Activated T-cell treated with anti-CD3 and anti-CD28 coated beads for 48 hours (primary cell): ENCODE measurements at regions not wholly inside any gene's neighbourhood (a gene's known extent, or its start where the extent isn't known, plus 50 kb on each side); places are given as distances from the start of the nearest gene placed in this dataset.
"Not testable (repeated sequence)": the region's sequence is repeated elsewhere in the genome, so short reads cannot be mapped to it uniquely, and the experiment has no call there.

Experiments used
- DNase-seq: peaks from one replicate; pipeline ENCODE4 v3.0.0-alpha.2; 2020; ENCODE audit warnings: low read depth

- no peak for DNase-seq
Measured at GRCh38 chr20:40931410-40932044, 97.1 kb upstream of the TOP1 start.

- DNase-seq = no peak
Measured at GRCh38 chr20:40932436-40932835, 96.2 kb upstream of the TOP1 start.

- no peak for DNase-seq
Measured at GRCh38 chr20:40933758-40934157, 94.9 kb upstream of the TOP1 start.

GRCh38 chr20:40938020-40938419 is 90.6 kb upstream of the TOP1 start:
- DNase-seq = no peak

GRCh38 chr20:40939667-40940066 is 89.0 kb upstream of the TOP1 start:
- DNase-seq = no peak

- no peak for DNase-seq
Measured at GRCh38 chr20:40941133-40941610, 87.5 kb upstream of the TOP1 start.

- DNase-seq = no peak
Measured at GRCh38 chr20:40942006-40942405, 86.6 kb upstream of the TOP1 start.

- no peak for DNase-seq
Measured at GRCh38 chr20:40942775-40943174, 85.8 kb upstream of the TOP1 start.

GRCh38 chr20:40943591-40943990 is 85.0 kb upstream of the TOP1 start:
- no peak for DNase-seq

- no peak for DNase-seq
Measured at GRCh38 chr20:40945189-40945588, 83.4 kb upstream of the TOP1 start.

- no peak for DNase-seq
Measured at GRCh38 chr20:40945754-40946450, 82.7 kb upstream of the TOP1 start.

GRCh38 chr20:40946451-40946850 is 82.2 kb upstream of the TOP1 start:
- no peak for DNase-seq

GRCh38 chr20:40948465-40949267 is 80.0 kb upstream of the TOP1 start:
- no peak for DNase-seq

GRCh38 chr20:40949346-40949745 is 79.3 kb upstream of the TOP1 start:
- DNase-seq = no peak

GRCh38 chr20:40952136-40952535 is 76.5 kb upstream of the TOP1 start:
- no peak for DNase-seq

- no peak for DNase-seq
Measured at GRCh38 chr20:40953416-40953815, 75.2 kb upstream of the TOP1 start.

- DNase-seq = no peak
Measured at GRCh38 chr20:40953856-40954255, 74.8 kb upstream of the TOP1 start.

GRCh38 chr20:40954521-40955165 is 74.0 kb upstream of the TOP1 start:
- DNase-seq = no peak

- no peak for DNase-seq
Measured at GRCh38 chr20:40955326-40955725, 73.3 kb upstream of the TOP1 start.

- not testable (repeated sequence) for DNase-seq
Measured at GRCh38 chr20:40955826-40956225, 72.8 kb upstream of the TOP1 start.

GRCh38 chr20:40956542-40957264 is 71.9 kb upstream of the TOP1 start:
- no peak for DNase-seq

- DNase-seq = no peak
Measured at GRCh38 chr20:40957265-40957760, 71.3 kb upstream of the TOP1 start.
